ENCODE measurements at regions not wholly inside any gene's neighbourhood (a gene's known extent, or its start where the extent isn't known, plus 50 kb on each side); places are given as distances from the start of the nearest gene placed in this dataset.

DNA sequence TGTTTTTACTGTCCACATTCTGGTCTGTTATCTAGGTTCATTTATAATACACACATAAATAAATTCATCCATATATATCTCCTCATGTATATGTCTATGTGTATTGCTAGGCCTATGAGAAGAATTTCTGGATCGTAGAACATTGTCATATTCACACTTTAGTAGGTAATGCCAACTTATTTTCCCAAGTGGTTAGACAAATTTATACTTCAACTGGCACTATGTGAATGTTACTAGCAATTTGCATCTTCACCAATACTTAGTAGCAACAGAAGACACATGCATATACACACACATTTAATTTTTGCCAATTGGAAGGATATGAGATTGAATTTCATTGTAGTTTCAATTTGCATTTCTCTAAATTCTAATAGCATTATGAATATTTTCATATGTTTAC, 365.1 kb downstream of the FSCB start:
- no peak for ATAC-seq
- TF ChIP-seq TOX (CRISPR knock-in tag; IDR thresholded peaks at IDR 0.05; ENCODE audit: borderline replicate concordance): no peak
- TF ChIP-seq ZFP3 (CRISPR knock-in tag; IDR thresholded peaks at IDR 0.05): no peak
- no peak for TF ChIP-seq ZC3H10 (CRISPR knock-in tag; IDR thresholded peaks at IDR 0.05)
- TF ChIP-seq POU6F1 (CRISPR knock-in tag; IDR thresholded peaks at IDR 0.05; ENCODE audit: borderline replicate concordance, low read depth): no peak
- TF ChIP-seq CSRNP3 (CRISPR knock-in tag; IDR thresholded peaks at IDR 0.05): no peak
- no peak for TF ChIP-seq PPARA (CRISPR knock-in tag; IDR thresholded peaks at IDR 0.05; ENCODE audit: borderline replicate concordance)
- TF ChIP-seq SNAI2 (CRISPR knock-in tag; IDR thresholded peaks at IDR 0.05): no peak
- no peak for TF ChIP-seq ESRRG (CRISPR knock-in tag; IDR thresholded peaks at IDR 0.05)
- TF ChIP-seq, protein P1, sequence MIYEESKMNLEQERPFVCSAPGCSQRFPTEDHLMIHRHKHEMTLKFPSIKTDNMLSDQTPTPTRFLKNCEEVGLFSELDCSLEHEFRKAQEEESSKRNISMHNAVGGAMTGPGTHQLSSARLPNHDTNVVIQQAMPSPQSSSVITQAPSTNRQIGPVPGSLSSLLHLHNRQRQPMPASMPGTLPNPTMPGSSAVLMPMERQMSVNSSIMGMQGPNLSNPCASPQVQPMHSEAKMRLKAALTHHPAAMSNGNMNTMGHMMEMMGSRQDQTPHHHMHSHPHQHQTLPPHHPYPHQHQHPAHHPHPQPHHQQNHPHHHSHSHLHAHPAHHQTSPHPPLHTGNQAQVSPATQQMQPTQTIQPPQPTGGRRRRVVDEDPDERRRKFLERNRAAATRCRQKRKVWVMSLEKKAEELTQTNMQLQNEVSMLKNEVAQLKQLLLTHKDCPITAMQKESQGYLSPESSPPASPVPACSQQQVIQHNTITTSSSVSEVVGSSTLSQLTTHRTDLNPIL (CRISPR knock-in tag; IDR thresholded peaks at IDR 0.05; ENCODE audit: low read depth): no peak
- TF ChIP-seq BACH2 (CRISPR knock-in tag; IDR thresholded peaks at IDR 0.05; ENCODE audit: borderline replicate concordance): no peak
- TF ChIP-seq GLIS3 (CRISPR knock-in tag; IDR thresholded peaks at IDR 0.05): no peak
- TF ChIP-seq ZNF70 (CRISPR knock-in tag; IDR thresholded peaks at IDR 0.05): no peak

- no peak for ATAC-seq
- TF ChIP-seq BACH2 (CRISPR knock-in tag; IDR thresholded peaks at IDR 0.05; ENCODE audit: borderline replicate concordance): no peak
- no peak for TF ChIP-seq ZFP3 (CRISPR knock-in tag; IDR thresholded peaks at IDR 0.05)
- no peak for TF ChIP-seq ZNF8 (CRISPR knock-in tag; IDR thresholded peaks at IDR 0.05)
- TF ChIP-seq ARNTL (CRISPR knock-in tag; IDR thresholded peaks at IDR 0.05; ENCODE audit: borderline replicate concordance, low read depth): no peak
- TF ChIP-seq SNAI2 (CRISPR knock-in tag; IDR thresholded peaks at IDR 0.05): no peak
- TF ChIP-seq ZNF565 (CRISPR knock-in tag; conservative IDR thresholded peaks at IDR 0.05; ENCODE audit: low read depth): no peak
- TF ChIP-seq ZNF70 (CRISPR knock-in tag; IDR thresholded peaks at IDR 0.05): no peak
- no peak for TF ChIP-seq CSRNP3 (CRISPR knock-in tag; IDR thresholded peaks at IDR 0.05)
- TF ChIP-seq, protein P2, sequence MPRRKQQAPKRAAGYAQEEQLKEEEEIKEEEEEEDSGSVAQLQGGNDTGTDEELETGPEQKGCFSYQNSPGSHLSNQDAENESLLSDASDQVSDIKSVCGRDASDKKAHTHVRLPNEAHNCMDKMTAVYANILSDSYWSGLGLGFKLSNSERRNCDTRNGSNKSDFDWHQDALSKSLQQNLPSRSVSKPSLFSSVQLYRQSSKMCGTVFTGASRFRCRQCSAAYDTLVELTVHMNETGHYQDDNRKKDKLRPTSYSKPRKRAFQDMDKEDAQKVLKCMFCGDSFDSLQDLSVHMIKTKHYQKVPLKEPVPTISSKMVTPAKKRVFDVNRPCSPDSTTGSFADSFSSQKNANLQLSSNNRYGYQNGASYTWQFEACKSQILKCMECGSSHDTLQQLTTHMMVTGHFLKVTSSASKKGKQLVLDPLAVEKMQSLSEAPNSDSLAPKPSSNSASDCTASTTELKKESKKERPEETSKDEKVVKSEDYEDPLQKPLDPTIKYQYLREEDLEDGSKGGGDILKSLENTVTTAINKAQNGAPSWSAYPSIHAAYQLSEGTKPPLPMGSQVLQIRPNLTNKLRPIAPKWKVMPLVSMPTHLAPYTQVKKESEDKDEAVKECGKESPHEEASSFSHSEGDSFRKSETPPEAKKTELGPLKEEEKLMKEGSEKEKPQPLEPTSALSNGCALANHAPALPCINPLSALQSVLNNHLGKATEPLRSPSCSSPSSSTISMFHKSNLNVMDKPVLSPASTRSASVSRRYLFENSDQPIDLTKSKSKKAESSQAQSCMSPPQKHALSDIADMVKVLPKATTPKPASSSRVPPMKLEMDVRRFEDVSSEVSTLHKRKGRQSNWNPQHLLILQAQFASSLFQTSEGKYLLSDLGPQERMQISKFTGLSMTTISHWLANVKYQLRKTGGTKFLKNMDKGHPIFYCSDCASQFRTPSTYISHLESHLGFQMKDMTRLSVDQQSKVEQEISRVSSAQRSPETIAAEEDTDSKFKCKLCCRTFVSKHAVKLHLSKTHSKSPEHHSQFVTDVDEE (CRISPR knock-in tag; IDR thresholded peaks at IDR 0.05): no peak
- no peak for TF ChIP-seq ESRRG (CRISPR knock-in tag; IDR thresholded peaks at IDR 0.05)
- no peak for TF ChIP-seq PPARA (CRISPR knock-in tag; IDR thresholded peaks at IDR 0.05; ENCODE audit: borderline replicate concordance)
- TF ChIP-seq ISL1 (CRISPR knock-in tag; IDR thresholded peaks at IDR 0.05): no peak
- TF ChIP-seq, protein P1 (CRISPR knock-in tag; IDR thresholded peaks at IDR 0.05; ENCODE audit: low read depth): no peak
- TF ChIP-seq ZFP30 (CRISPR knock-in tag; IDR thresholded peaks at IDR 0.05): no peak
- TF ChIP-seq RARB (CRISPR knock-in tag; IDR thresholded peaks at IDR 0.05): no peak
These were observed 371.1 kb downstream of the FSCB start for GRCh38 chr14:44135972-44136371.

- ATAC-seq: no peak
- TF ChIP-seq PATZ1 (CRISPR knock-in tag; IDR thresholded peaks at IDR 0.05; ENCODE audit: borderline replicate concordance): no peak
- TF ChIP-seq POU6F1 (CRISPR knock-in tag; IDR thresholded peaks at IDR 0.05; ENCODE audit: borderline replicate concordance, low read depth): no peak
These were observed 375.2 kb downstream of the FSCB start for GRCh38 chr14:44131861-44132260.
